ENCODE measurements at regions not wholly inside any gene's neighbourhood (a gene's known extent, or its start where the extent isn't known, plus 50 kb on each side); places are given as distances from the start of the nearest gene placed in this dataset.

DNA sequence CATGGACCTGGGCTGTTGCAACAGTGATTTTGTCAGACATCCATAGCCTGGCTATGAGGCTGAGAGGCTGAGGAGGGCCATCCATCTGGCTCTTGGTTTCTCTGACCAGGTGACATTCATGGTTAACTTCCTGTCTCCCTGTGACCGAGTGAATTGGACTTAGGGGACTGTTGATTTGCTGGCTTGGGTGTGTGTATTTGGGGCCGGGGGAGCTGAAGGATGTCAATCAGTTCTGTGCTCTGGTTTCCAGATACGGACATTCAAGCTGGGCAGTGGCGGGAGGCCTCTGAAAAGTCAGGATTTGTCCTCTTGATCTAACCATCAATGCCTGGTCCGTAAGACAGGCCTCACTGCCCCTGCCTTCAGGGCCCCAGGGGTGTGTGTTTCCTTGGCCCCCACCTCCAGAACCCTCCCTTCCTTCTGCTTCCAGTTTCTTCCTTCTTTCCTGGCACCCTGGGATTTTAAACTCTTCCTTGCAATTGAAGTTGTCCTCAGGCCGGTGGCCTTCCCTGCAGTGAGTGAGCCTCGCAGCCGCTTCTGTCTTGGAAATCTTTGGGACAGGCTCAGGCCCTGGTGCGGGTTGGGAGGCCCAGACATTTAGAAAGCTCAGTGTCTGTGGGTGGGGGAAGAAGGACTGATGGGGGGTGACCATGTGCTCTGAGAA lies 54.7 kb upstream of the HAAO start:
- Histone ChIP-seq H3K9me2 (ENCODE audit: insufficient read depth) (no peaks in the 10 kb centered on the region), H3K4me2 (ENCODE audit: low read length) (no peak overlapping the region), H3K4me1 (ENCODE audit: control insufficient read depth in 1 of 2, insufficient read depth in 2 of 2, low read length in 2 of 2) (no peaks in the 10 kb centered on the region), H3K9me3 (ENCODE audit: control insufficient read depth in 1 of 2, insufficient read depth in 1 of 2, low read depth in 1 of 2, low read length in 2 of 2) (no peaks in the 10 kb centered on the region), H3K4me3 (replicated peaks in 1 of 2; ENCODE audit: low read depth in 1 of 2, low read length in 2 of 2) (no peak overlapping the region), H4K20me1 (ENCODE audit: insufficient read depth) (no peaks in the 10 kb centered on the region), H3K9ac (ENCODE audit: low read length) (no peak overlapping the region), H3K79me2 (ENCODE audit: insufficient read depth, low read length) (no peaks in the 10 kb centered on the region), H3K27ac (ENCODE audit: low read depth, low read length) (no peak overlapping the region), H3K36me3 (ENCODE audit: control insufficient read depth in 1 of 2, insufficient read depth in 2 of 2, low read length in 2 of 2) (no peaks in the 10 kb centered on the region), H3K27me3 (ENCODE audit: insufficient read depth, low read length) (no peaks in the 10 kb centered on the region), H2AFZ (ENCODE audit: low read depth, low read length, poor library complexity, severe bottlenecking) (no peak overlapping the region)
- TF ChIP-seq, protein P1, sequence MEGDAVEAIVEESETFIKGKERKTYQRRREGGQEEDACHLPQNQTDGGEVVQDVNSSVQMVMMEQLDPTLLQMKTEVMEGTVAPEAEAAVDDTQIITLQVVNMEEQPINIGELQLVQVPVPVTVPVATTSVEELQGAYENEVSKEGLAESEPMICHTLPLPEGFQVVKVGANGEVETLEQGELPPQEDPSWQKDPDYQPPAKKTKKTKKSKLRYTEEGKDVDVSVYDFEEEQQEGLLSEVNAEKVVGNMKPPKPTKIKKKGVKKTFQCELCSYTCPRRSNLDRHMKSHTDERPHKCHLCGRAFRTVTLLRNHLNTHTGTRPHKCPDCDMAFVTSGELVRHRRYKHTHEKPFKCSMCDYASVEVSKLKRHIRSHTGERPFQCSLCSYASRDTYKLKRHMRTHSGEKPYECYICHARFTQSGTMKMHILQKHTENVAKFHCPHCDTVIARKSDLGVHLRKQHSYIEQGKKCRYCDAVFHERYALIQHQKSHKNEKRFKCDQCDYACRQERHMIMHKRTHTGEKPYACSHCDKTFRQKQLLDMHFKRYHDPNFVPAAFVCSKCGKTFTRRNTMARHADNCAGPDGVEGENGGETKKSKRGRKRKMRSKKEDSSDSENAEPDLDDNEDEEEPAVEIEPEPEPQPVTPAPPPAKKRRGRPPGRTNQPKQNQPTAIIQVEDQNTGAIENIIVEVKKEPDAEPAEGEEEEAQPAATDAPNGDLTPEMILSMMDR (IDR thresholded peaks at IDR 0.05 in 2 of 3, conservative IDR thresholded peaks at IDR 0.05 in 1 of 3; ENCODE audit: borderline replicate concordance in 1 of 3, insufficient read depth in 1 of 3, low read depth in 2 of 3, low read length in 2 of 3): no peak
- TF ChIP-seq, protein P2, sequence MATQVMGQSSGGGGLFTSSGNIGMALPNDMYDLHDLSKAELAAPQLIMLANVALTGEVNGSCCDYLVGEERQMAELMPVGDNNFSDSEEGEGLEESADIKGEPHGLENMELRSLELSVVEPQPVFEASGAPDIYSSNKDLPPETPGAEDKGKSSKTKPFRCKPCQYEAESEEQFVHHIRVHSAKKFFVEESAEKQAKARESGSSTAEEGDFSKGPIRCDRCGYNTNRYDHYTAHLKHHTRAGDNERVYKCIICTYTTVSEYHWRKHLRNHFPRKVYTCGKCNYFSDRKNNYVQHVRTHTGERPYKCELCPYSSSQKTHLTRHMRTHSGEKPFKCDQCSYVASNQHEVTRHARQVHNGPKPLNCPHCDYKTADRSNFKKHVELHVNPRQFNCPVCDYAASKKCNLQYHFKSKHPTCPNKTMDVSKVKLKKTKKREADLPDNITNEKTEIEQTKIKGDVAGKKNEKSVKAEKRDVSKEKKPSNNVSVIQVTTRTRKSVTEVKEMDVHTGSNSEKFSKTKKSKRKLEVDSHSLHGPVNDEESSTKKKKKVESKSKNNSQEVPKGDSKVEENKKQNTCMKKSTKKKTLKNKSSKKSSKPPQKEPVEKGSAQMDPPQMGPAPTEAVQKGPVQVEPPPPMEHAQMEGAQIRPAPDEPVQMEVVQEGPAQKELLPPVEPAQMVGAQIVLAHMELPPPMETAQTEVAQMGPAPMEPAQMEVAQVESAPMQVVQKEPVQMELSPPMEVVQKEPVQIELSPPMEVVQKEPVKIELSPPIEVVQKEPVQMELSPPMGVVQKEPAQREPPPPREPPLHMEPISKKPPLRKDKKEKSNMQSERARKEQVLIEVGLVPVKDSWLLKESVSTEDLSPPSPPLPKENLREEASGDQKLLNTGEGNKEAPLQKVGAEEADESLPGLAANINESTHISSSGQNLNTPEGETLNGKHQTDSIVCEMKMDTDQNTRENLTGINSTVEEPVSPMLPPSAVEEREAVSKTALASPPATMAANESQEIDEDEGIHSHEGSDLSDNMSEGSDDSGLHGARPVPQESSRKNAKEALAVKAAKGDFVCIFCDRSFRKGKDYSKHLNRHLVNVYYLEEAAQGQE (IDR thresholded peaks at IDR 0.05; ENCODE audit: low read depth): no peak
- no peak for TF ChIP-seq ZFX (IDR thresholded peaks at IDR 0.05)
- no peak for TF ChIP-seq CBX3 (IDR thresholded peaks at IDR 0.05; ENCODE audit: low read depth)
- no peak for TF ChIP-seq SP1 (IDR thresholded peaks at IDR 0.05; ENCODE audit: low read depth)
- TF ChIP-seq, protein P3, sequence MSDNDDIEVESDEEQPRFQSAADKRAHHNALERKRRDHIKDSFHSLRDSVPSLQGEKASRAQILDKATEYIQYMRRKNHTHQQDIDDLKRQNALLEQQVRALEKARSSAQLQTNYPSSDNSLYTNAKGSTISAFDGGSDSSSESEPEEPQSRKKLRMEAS (IDR thresholded peaks at IDR 0.05): no peak
- no peak for TF ChIP-seq ZNF274 (IDR thresholded peaks at IDR 0.05; ENCODE audit: low read depth, low read length)
- no peak for TF ChIP-seq POLR2A (IDR thresholded peaks at IDR 0.05; ENCODE audit: borderline replicate concordance, extremely low read depth, insufficient read depth, insufficient read length)
- TF ChIP-seq POLR2AphosphoS5 (IDR thresholded peaks at IDR 0.05; ENCODE audit: low read depth, low read length): no peak
- no peak for TF ChIP-seq FOSL1 (IDR thresholded peaks at IDR 0.05; ENCODE audit: low read depth)
- TF ChIP-seq TCF7L2 (IDR thresholded peaks at IDR 0.05; ENCODE audit: borderline replicate concordance, extremely low read depth, insufficient read depth, insufficient read length): no peak
- TF ChIP-seq EZH2 (IDR thresholded peaks at IDR 0.05): no peak
- TF ChIP-seq SRF (IDR thresholded peaks at IDR 0.05; ENCODE audit: low read depth): no peak
- no peak for TF ChIP-seq ELF1 (IDR thresholded peaks at IDR 0.05; ENCODE audit: borderline replicate concordance, low read depth)
- no peak for TF ChIP-seq JUND (IDR thresholded peaks at IDR 0.05)
- TF ChIP-seq EZH2phosphoT487 (IDR thresholded peaks at IDR 0.05; ENCODE audit: borderline replicate concordance): no peak
- TF ChIP-seq, protein P4, sequence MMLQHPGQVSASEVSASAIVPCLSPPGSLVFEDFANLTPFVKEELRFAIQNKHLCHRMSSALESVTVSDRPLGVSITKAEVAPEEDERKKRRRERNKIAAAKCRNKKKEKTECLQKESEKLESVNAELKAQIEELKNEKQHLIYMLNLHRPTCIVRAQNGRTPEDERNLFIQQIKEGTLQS (IDR thresholded peaks at IDR 0.05): no peak
- no peak for TF ChIP-seq SIN3A (IDR thresholded peaks at IDR 0.05; ENCODE audit: low read depth)
- TF ChIP-seq, protein P5, sequence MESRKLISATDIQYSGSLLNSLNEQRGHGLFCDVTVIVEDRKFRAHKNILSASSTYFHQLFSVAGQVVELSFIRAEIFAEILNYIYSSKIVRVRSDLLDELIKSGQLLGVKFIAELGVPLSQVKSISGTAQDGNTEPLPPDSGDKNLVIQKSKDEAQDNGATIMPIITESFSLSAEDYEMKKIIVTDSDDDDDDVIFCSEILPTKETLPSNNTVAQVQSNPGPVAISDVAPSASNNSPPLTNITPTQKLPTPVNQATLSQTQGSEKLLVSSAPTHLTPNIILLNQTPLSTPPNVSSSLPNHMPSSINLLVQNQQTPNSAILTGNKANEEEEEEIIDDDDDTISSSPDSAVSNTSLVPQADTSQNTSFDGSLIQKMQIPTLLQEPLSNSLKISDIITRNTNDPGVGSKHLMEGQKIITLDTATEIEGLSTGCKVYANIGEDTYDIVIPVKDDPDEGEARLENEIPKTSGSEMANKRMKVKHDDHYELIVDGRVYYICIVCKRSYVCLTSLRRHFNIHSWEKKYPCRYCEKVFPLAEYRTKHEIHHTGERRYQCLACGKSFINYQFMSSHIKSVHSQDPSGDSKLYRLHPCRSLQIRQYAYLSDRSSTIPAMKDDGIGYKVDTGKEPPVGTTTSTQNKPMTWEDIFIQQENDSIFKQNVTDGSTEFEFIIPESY (IDR thresholded peaks at IDR 0.05; ENCODE audit: extremely low read depth, insufficient replicate concordance, low read length): no peak
- TF ChIP-seq EGR1 (IDR thresholded peaks at IDR 0.05; ENCODE audit: low read depth): no peak
- no peak for ATAC-seq
- BruUV-seq (replicated peaks): no TSS peak
- POLR2A ChIA-PET: no interaction called here
- DNase-seq (ENCODE audit: low read depth, low spot score): no peak
- intact Hi-C loops (cut with micrococcal nuclease): no loop called here
- RAD21 ChIA-PET (ENCODE audit: low non-redundant PET in 1 of 2, low total read pairs in 2 of 2, uncharacterized antibody in 2 of 2, unreplicated experiment in 2 of 2): no interaction called here
- CTCF ChIA-PET: no interaction called here
